ENCODE measurements at regions not wholly inside any gene's neighbourhood (a gene's known extent, or its start where the extent isn't known, plus 50 kb on each side); places are given as distances from the start of the nearest gene placed in this dataset.

DNA sequence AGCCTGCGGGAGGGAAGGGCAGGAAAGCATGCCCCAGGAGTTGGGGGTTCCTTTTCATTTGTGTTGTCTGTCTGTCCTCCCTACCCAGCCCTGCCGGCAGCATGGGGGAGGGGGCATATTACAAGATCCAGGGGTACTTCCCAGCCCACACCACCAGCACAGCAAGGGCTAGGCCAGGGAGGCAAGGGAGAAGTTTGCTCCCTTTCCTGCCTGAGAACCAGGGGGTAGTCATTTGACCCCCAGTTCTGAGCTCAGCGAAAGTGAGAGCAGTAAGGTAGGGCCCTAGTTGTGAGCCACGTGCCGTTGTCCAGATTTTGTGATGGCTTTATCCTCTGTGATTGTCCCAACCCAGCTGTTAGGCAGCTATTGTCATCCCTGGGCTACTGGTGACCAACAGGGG, 364.7 kb downstream of the BCL11B start:
- TF ChIP-seq, protein P1, sequence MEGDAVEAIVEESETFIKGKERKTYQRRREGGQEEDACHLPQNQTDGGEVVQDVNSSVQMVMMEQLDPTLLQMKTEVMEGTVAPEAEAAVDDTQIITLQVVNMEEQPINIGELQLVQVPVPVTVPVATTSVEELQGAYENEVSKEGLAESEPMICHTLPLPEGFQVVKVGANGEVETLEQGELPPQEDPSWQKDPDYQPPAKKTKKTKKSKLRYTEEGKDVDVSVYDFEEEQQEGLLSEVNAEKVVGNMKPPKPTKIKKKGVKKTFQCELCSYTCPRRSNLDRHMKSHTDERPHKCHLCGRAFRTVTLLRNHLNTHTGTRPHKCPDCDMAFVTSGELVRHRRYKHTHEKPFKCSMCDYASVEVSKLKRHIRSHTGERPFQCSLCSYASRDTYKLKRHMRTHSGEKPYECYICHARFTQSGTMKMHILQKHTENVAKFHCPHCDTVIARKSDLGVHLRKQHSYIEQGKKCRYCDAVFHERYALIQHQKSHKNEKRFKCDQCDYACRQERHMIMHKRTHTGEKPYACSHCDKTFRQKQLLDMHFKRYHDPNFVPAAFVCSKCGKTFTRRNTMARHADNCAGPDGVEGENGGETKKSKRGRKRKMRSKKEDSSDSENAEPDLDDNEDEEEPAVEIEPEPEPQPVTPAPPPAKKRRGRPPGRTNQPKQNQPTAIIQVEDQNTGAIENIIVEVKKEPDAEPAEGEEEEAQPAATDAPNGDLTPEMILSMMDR (conservative IDR thresholded peaks at IDR 0.05; ENCODE audit: low read depth, low read length) = no peak
- TF ChIP-seq BHLHE40 (IDR thresholded peaks at IDR 0.05; ENCODE audit: low read depth, low read length) (no peak), RCOR1 (IDR thresholded peaks at IDR 0.05; ENCODE audit: insufficient replicate concordance, low read length) (no peak), MAFK (IDR thresholded peaks at IDR 0.05; ENCODE audit: low read depth, low read length) (no peak), SMC3 (IDR thresholded peaks at IDR 0.05; ENCODE audit: low read depth, low read length) (no peak)
- TF ChIP-seq, protein P2, sequence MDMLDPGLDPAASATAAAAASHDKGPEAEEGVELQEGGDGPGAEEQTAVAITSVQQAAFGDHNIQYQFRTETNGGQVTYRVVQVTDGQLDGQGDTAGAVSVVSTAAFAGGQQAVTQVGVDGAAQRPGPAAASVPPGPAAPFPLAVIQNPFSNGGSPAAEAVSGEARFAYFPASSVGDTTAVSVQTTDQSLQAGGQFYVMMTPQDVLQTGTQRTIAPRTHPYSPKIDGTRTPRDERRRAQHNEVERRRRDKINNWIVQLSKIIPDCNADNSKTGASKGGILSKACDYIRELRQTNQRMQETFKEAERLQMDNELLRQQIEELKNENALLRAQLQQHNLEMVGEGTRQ (IDR thresholded peaks at IDR 0.05; ENCODE audit: low read depth, low read length) = no peak

Measured in IMR-90 (cell line).